Karpas-422 (cell line): ENCODE measurements at regions not wholly inside any gene's neighbourhood (a gene's known extent, or its start where the extent isn't known, plus 50 kb on each side); places are given as distances from the start of the nearest gene placed in this dataset.

Experiments used
- DNase-seq: peaks from one replicate; pipeline ENCODE4 v3.0.0-alpha.2; 2015
- H2AFZ ChIP-seq: fragments of 200-600 bp; sonication (generic); 2 replicates; pipeline ENCODE4 v1.6.1; 2014; ENCODE audit warnings: antibody characterized with exemption, low read length, mixed read lengths
- H3K27ac ChIP-seq: fragments of 200-600 bp; sonication (generic); 2 replicates; pipeline ENCODE4 v1.5.1; 2014; ENCODE audit warnings: mild to moderate bottlenecking, low read length, moderate library complexity
- H3K27me3 ChIP-seq: fragments of 200-600 bp; sonication (generic); 2 replicates; pipeline ENCODE4 v1.6.1; 2014; ENCODE audit warnings: low read length, mixed read lengths
- H3K36me3 ChIP-seq: fragments of 200-600 bp; sonication (generic); 2 replicates; pipeline ENCODE4 v1.6.1; 2014; ENCODE audit warnings: low read length, mixed read lengths; ENCODE audit not compliant: insufficient read depth
- H3K4me1 ChIP-seq: fragments of 200-600 bp; sonication (generic); 2 replicates; pipeline ENCODE4 v1.6.1; 2014; ENCODE audit warnings: mild to moderate bottlenecking, low read length, mixed read lengths
- H3K4me2 ChIP-seq: fragments of 200-600 bp; sonication (generic); 2 replicates; pipeline ENCODE4 v1.6.1; 2014; ENCODE audit warnings: low read length, low read depth, mild to moderate bottlenecking; ENCODE audit not compliant: poor library complexity, severe bottlenecking
- H3K4me3 ChIP-seq: fragments of 200-600 bp; sonication (generic); 2 replicates; pipeline ENCODE4 v1.5.1; 2014; ENCODE audit warnings: mild to moderate bottlenecking, antibody characterized with exemption, low read length, mixed read lengths
- H3K79me2 ChIP-seq: fragments of 200-600 bp; sonication (generic); 2 replicates; pipeline ENCODE4 v1.6.1; 2014; ENCODE audit warnings: mild to moderate bottlenecking, low read length, mixed read lengths
- H3K9ac ChIP-seq: fragments of 200-600 bp; sonication (generic); 2 replicates; pipeline ENCODE4 v1.6.0; 2014; ENCODE audit warnings: low read length
- H3K9me2 ChIP-seq: fragments of 200-600 bp; sonication (generic), shearing (Covaris generic); replicated peaks from 2 replicates; pipeline ENCODE4 v1.6.0; 2014; ENCODE audit warnings: mild to moderate bottlenecking, low read length, moderate library complexity; ENCODE audit not compliant: insufficient read depth
- H3K9me3 ChIP-seq: fragments of 300-700, 200-600 bp; sonication (generic); 2 replicates; pipeline ENCODE4 v1.6.1; 2014; ENCODE audit warnings: low read length, mixed read lengths
- H4K20me1 ChIP-seq: fragments of 200-600 bp; sonication (generic); 2 replicates; pipeline ENCODE4 v1.6.1; 2014; ENCODE audit warnings: mild to moderate bottlenecking, antibody characterized with exemption, low read length, low read depth; ENCODE audit not compliant: insufficient read depth

DNA sequence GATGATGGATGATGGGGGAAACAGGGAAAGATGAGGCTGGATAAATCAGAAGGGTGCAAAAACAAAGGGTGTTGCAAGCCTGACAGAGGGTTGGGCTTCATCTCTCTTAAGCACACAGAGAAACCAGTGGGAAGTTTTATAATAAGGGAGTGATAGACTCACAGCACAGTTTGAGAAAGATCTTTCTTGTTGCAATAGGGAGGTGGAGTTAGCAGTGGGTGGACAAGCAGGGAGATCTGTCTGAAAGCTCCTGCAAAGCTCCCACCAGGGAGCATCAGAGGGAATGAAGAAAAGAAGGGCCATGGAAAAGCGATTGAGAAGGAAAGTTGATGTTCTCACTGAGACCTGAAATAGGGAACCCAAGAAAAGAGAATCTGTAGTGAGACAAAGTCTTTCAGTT is 64.9 kb downstream of the BOD1L2 start:
- no peak overlapping the region for H3K9ac ChIP-seq
- no peak for DNase-seq
- no peaks in the 10 kb centered on the region for H4K20me1 ChIP-seq
- H3K36me3 ChIP-seq: no peaks in the 10 kb centered on the region
- H3K9me2 ChIP-seq: no peaks in the 10 kb centered on the region
- no peaks in the 10 kb centered on the region for H3K9me3 ChIP-seq
- no peaks in the 10 kb centered on the region for H3K27me3 ChIP-seq
- H3K27ac ChIP-seq: no peak overlapping the region
- no peaks in the 10 kb centered on the region for H3K79me2 ChIP-seq
- no peak overlapping the region for H3K4me3 ChIP-seq
- H2AFZ ChIP-seq: no peak overlapping the region
- no peak overlapping the region for H3K4me2 ChIP-seq
- no peaks in the 10 kb centered on the region for H3K4me1 ChIP-seq

DNA sequence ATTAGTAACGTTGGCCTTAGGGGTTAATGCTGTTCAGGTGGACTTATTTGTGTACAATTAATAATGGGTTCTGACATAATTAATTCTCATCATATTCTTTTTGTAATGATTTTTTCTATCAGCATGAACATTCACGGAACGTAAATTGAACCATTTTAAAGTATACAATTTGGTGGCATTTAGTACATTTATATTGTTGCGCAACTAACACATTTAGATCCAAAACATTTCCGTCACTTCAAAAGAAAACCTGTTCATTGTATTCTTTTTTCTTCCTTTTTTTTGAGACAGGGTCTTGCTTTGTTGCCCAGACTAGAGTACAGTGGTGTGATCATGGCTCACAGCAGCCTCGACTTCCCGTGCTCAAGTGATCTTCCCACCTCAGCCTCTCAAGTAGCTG is 65.8 kb downstream of the BOD1L2 start:
- no peaks in the 10 kb centered on the region for H3K9me2 ChIP-seq
- H3K4me1 ChIP-seq: no peaks in the 10 kb centered on the region
- no peak overlapping the region for H3K9ac ChIP-seq
- no peak overlapping the region for H3K4me2 ChIP-seq
- H4K20me1 ChIP-seq: no peaks in the 10 kb centered on the region
- no peak for DNase-seq
- H3K9me3 ChIP-seq: no peaks in the 10 kb centered on the region
- H2AFZ ChIP-seq: no peak overlapping the region
- H3K27me3 ChIP-seq: no peaks in the 10 kb centered on the region
- no peaks in the 10 kb centered on the region for H3K36me3 ChIP-seq
- no peak overlapping the region for H3K27ac ChIP-seq
- no peak overlapping the region for H3K4me3 ChIP-seq
- no peaks in the 10 kb centered on the region for H3K79me2 ChIP-seq

DNA sequence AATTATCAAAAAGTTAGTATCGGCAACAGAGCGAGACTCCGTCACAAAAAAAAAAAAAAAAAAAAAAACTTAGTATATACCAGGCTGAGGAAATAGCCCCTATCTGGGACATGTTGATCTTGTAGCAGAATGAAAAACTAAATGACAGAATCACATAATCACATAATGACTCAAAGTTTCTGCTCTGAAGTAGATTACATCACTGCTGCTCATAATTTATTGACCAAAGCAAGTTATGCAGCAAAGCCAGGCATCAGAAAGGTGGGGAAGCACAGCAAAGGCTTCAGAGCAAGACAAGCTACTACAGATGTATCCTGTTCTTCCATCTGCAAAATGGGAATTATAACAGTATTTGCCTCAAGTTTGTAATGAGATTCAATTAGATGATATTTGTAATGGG is 68.1 kb downstream of the BOD1L2 start:
- H3K36me3 ChIP-seq: no peaks in the 10 kb centered on the region
- H3K9me2 ChIP-seq: no peaks in the 10 kb centered on the region
- H3K79me2 ChIP-seq: no peaks in the 10 kb centered on the region
- no peaks in the 10 kb centered on the region for H3K9me3 ChIP-seq
- no peak overlapping the region for H2AFZ ChIP-seq
- no peak overlapping the region for H3K27ac ChIP-seq
- H3K27me3 ChIP-seq: no peaks in the 10 kb centered on the region
- H3K4me2 ChIP-seq: no peak overlapping the region
- H4K20me1 ChIP-seq: no peaks in the 10 kb centered on the region
- H3K9ac ChIP-seq: no peak overlapping the region
- DNase-seq: no peak
- H3K4me3 ChIP-seq: no peak overlapping the region
- H3K4me1 ChIP-seq: no peaks in the 10 kb centered on the region

DNA sequence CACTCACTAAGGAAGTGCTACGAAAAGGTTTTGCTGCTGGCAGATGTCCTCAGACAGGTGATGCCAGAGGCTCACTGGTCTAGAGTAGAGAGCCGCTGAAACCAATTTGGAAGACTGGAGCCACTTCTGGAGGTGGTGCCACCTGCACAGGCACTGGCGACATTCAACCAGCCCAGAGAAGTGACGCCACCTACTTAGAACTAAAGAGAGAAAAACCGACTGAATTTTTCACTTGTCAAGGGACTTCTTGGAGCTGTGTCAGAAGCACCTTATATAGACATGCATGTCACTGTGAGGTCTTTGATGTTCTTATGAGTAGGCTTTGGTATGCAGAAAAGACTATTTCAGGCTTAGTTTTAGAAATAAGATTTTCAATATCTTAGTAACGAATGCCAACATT is 71.4 kb downstream of the BOD1L2 start:
- H3K9ac ChIP-seq: no peak overlapping the region
- DNase-seq: no peak
- H3K27ac ChIP-seq: no peak overlapping the region
- no peak overlapping the region for H3K4me2 ChIP-seq
- no peaks in the 10 kb centered on the region for H3K9me2 ChIP-seq
- no peaks in the 10 kb centered on the region for H3K36me3 ChIP-seq
- no peaks in the 10 kb centered on the region for H4K20me1 ChIP-seq
- no peaks in the 10 kb centered on the region for H3K27me3 ChIP-seq
- H2AFZ ChIP-seq: no peak overlapping the region
- H3K4me1 ChIP-seq: no peaks in the 10 kb centered on the region
- H3K79me2 ChIP-seq: no peaks in the 10 kb centered on the region
- no peak overlapping the region for H3K4me3 ChIP-seq
- no peaks in the 10 kb centered on the region for H3K9me3 ChIP-seq

DNA sequence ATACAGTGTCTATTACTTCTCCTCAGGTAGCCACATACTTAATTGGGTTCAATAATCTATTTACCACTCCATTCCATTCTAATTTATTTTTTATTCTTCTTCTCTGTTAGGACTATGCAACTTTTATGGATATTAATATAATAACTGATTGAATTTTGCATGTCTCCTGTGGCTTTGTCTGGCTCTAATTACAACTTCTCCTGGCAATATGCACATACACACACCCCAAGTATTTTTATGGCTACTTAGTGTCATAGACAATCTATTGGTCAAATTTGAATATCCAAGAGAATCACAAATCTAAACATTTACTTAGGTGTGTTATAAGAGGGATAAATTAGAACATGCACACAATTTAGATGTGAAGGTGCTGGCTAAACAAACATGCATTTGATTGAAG is 73.1 kb downstream of the BOD1L2 start:
- no peaks in the 10 kb centered on the region for H3K36me3 ChIP-seq
- H3K9me3 ChIP-seq: no peaks in the 10 kb centered on the region
- H3K4me3 ChIP-seq: no peak overlapping the region
- no peak overlapping the region for H2AFZ ChIP-seq
- H3K79me2 ChIP-seq: no peaks in the 10 kb centered on the region
- H3K4me1 ChIP-seq: no peaks in the 10 kb centered on the region
- H3K27ac ChIP-seq: no peak overlapping the region
- H3K4me2 ChIP-seq: no peak overlapping the region
- H3K27me3 ChIP-seq: no peaks in the 10 kb centered on the region
- no peak for DNase-seq
- H4K20me1 ChIP-seq: no peaks in the 10 kb centered on the region
- H3K9ac ChIP-seq: no peak overlapping the region
- no peaks in the 10 kb centered on the region for H3K9me2 ChIP-seq

DNA sequence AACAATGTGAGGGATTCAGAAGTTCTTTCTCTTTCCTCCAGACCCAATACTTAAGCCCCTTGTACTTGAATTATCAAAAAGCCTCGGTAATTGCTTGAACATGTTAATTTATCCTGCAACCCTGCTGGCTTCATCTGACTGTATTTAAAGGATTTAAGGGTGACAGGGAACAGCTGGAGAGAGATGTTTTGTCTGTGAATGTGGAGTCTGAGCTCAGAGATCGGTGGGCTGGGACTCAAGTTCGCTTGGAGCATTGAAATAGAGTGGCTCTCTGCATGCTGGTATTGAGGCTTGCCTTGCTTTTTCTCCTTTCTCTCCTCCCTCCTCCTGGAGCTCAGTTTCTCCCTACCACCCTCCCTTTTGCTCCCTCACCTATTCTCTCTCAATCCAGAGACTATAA is 73.6 kb downstream of the BOD1L2 start:
- H3K27ac ChIP-seq: no peak overlapping the region
- no peak overlapping the region for H2AFZ ChIP-seq
- H3K27me3 ChIP-seq: no peaks in the 10 kb centered on the region
- no peak overlapping the region for H3K4me3 ChIP-seq
- H3K9ac ChIP-seq: no peak overlapping the region
- no peaks in the 10 kb centered on the region for H3K36me3 ChIP-seq
- H3K9me3 ChIP-seq: no peaks in the 10 kb centered on the region
- H3K9me2 ChIP-seq: no peaks in the 10 kb centered on the region
- DNase-seq: no peak
- H3K79me2 ChIP-seq: no peaks in the 10 kb centered on the region
- no peak overlapping the region for H3K4me2 ChIP-seq
- no peaks in the 10 kb centered on the region for H3K4me1 ChIP-seq
- no peaks in the 10 kb centered on the region for H4K20me1 ChIP-seq

DNA sequence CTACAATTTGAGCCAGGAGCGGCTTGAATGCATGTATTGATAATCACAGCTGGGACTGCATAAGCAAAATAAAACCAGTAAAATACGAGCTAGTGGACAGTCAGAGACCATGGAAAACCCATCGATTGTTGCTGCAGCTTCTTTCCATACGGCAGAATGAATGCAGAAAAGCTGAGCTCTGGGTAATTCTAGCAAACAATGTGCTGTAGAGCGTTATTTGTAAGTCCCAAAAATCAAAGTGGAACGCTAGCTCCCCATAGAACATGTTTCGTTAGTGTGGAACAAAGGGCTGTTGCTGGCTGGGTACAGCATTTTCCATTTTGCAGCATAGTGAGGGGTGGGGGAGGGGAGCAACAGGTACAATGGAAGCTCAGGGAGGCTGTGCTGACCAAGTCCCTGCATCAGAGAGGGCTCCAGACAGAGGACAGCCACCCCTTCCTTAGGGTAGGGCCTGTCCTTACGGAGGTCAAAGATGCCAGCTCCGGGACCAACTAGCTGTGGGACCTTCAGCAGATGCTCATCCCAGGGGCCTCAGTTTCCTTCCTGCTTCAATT is 74.1 kb downstream of the BOD1L2 start:
- H3K36me3 ChIP-seq: no peaks in the 10 kb centered on the region
- no peak overlapping the region for H3K4me3 ChIP-seq
- H3K9me3 ChIP-seq: no peaks in the 10 kb centered on the region
- DNase-seq: no peak
- H3K9ac ChIP-seq: no peak overlapping the region
- H3K4me2 ChIP-seq: no peak overlapping the region
- H3K79me2 ChIP-seq: no peaks in the 10 kb centered on the region
- H3K4me1 ChIP-seq: no peaks in the 10 kb centered on the region
- no peaks in the 10 kb centered on the region for H4K20me1 ChIP-seq
- no peak overlapping the region for H3K27ac ChIP-seq
- H2AFZ ChIP-seq: no peak overlapping the region
- H3K27me3 ChIP-seq: no peaks in the 10 kb centered on the region
- no peaks in the 10 kb centered on the region for H3K9me2 ChIP-seq

DNA sequence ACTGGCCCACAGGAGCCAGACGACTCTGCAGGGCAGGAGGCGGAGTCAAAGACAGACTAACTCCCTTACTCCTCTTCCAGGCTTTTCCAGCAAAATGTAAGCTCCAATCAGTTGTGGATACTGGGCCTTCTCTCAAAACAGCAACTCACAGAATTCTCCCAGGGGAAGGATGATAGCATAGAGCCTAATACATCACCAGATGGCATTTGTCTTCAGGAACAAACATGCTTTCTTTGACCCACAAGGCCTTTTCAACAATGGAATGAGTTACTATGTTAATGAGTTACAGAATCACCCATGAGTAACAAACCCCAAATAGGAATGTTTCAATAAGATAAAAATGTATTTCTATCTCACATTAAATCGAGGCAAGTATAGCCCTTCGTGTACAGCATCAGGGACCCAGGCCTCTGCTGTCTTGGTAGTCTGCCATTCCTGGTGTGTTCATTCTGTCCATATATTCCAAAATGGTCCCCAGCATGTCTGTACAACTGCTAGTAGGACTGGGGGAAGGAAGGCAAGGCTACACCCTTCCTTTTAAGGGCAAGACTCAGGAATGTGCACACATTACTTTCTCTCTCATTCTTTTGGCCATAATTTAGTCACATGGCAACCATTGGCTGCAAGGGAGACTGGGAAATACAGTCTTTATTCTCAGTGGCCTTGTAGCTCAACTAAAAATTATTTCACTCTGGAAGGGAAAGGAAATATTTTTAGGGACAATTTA is 76.4 kb downstream of the BOD1L2 start:
- Histone ChIP-seq H3K4me2 (no peak overlapping the region), H3K79me2 (no peaks in the 10 kb centered on the region), H4K20me1 (no peaks in the 10 kb centered on the region), H3K4me3 (no peak overlapping the region), H3K9me2 (no peaks in the 10 kb centered on the region), H3K27me3 (no peaks in the 10 kb centered on the region), H3K4me1 (no peaks in the 10 kb centered on the region), H3K9ac (no peak overlapping the region), H2AFZ (no peak overlapping the region), H3K9me3 (no peaks in the 10 kb centered on the region), H3K27ac (no peak overlapping the region), H3K36me3 (no peaks in the 10 kb centered on the region)
- DNase-seq: no peak
